ENCODE measurements at regions not wholly inside any gene's neighbourhood (a gene's known extent, or its start where the extent isn't known, plus 50 kb on each side); places are given as distances from the start of the nearest gene placed in this dataset.

DNA sequence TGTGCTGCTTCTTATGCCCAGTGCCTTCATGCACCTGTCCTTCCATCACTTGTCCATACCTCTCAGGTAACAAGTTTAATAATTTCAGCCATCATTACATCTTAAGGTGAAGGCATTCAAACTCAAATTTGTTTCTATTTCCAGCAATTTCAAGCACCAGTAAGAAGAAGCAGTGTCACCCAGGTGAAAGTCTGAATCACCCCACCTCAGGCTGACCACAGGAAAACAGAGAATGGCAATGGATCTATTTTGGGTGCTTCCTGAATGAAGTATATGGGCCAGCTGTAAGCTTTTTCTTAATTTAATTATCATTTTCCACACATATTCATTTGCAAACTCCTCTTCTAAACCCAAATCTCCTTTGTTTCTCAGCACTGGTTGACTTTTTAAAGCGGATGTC lies 372.7 kb upstream of the SOX11 start:
- Mint-ChIP-seq H3K4me3 (ENCODE audit: unreplicated experiment) (no peak overlapping the region), H3K27me3 (ENCODE audit: unreplicated experiment) (peaks cover 2% of the 10 kb centered on the region), H3K36me3 (ENCODE audit: unreplicated experiment) (no peaks in the 10 kb centered on the region), H3K4me1 (ENCODE audit: unreplicated experiment) (no peaks in the 10 kb centered on the region), H3K9me3 (ENCODE audit: unreplicated experiment) (no peaks in the 10 kb centered on the region), H3K27ac (ENCODE audit: unreplicated experiment) (no peak overlapping the region)
- TF ChIP-seq, protein P1, sequence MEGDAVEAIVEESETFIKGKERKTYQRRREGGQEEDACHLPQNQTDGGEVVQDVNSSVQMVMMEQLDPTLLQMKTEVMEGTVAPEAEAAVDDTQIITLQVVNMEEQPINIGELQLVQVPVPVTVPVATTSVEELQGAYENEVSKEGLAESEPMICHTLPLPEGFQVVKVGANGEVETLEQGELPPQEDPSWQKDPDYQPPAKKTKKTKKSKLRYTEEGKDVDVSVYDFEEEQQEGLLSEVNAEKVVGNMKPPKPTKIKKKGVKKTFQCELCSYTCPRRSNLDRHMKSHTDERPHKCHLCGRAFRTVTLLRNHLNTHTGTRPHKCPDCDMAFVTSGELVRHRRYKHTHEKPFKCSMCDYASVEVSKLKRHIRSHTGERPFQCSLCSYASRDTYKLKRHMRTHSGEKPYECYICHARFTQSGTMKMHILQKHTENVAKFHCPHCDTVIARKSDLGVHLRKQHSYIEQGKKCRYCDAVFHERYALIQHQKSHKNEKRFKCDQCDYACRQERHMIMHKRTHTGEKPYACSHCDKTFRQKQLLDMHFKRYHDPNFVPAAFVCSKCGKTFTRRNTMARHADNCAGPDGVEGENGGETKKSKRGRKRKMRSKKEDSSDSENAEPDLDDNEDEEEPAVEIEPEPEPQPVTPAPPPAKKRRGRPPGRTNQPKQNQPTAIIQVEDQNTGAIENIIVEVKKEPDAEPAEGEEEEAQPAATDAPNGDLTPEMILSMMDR (IDR thresholded peaks at IDR 0.05), result no peak
- no peak for DNase-seq (ENCODE audit: extremely low spot score, unreplicated experiment)

DNA sequence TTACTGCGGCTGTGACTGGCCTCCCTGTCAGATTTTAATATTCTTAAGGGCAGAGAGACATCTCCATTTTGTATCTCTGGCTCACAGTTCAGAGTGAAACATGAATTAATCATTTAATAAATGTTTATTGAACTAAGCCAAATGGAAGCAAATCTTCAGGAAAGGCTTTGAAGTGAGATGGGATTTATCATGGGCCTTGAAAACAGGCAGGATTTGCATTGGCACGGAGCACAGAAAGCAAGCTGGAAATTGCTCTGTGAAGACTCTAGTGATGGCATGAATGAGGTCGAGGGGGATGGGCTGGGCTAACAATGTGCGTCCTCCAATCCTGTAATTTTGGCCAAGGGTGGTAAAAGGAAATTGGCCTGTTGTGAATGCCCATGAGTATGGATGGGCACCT lies 369.8 kb upstream of the SOX11 start:
- DNase-seq (ENCODE audit: extremely low spot score, unreplicated experiment), result no peak
- Mint-ChIP-seq H3K36me3 (ENCODE audit: unreplicated experiment) (no peaks in the 10 kb centered on the region), H3K4me3 (ENCODE audit: unreplicated experiment) (no peak overlapping the region), H3K27me3 (ENCODE audit: unreplicated experiment) (peaks cover 2% of the 10 kb centered on the region), H3K27ac (ENCODE audit: unreplicated experiment) (no peak overlapping the region), H3K9me3 (ENCODE audit: unreplicated experiment) (peaks cover 5% of the 10 kb centered on the region), H3K4me1 (ENCODE audit: unreplicated experiment) (no peaks in the 10 kb centered on the region)
- TF ChIP-seq, protein P1 (IDR thresholded peaks at IDR 0.05), result no peak

DNA sequence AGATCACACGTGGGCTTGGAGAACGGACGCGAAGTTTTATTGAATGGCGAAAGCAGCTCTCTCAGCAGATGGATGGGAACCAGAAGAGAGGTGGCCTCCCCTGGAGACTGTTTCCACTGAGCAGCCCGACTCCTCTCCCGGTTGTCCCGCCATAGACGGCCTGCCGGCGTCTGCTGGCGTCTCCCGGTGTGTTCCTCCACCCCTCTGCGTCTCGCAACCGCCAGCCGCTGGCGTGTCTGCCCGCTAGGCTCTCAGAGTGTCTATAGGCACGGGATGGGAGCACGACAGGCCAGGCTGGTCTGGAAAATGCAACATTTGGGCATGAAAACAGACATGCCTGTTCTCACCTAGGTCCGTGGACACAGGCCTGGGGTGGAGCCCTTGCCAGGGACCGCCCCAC lies 366.7 kb upstream of the SOX11 start:
- Mint-ChIP-seq H3K4me3 (ENCODE audit: unreplicated experiment) (no peak overlapping the region), H3K27me3 (ENCODE audit: unreplicated experiment) (no peaks in the 10 kb centered on the region), H3K4me1 (ENCODE audit: unreplicated experiment) (no peaks in the 10 kb centered on the region), H3K36me3 (ENCODE audit: unreplicated experiment) (no peaks in the 10 kb centered on the region), H3K27ac (ENCODE audit: unreplicated experiment) (no peak overlapping the region), H3K9me3 (ENCODE audit: unreplicated experiment) (peaks cover 5% of the 10 kb centered on the region)
- DNase-seq (ENCODE audit: extremely low spot score, unreplicated experiment), result no peak
- TF ChIP-seq, protein P1 (IDR thresholded peaks at IDR 0.05), result no peak

DNA sequence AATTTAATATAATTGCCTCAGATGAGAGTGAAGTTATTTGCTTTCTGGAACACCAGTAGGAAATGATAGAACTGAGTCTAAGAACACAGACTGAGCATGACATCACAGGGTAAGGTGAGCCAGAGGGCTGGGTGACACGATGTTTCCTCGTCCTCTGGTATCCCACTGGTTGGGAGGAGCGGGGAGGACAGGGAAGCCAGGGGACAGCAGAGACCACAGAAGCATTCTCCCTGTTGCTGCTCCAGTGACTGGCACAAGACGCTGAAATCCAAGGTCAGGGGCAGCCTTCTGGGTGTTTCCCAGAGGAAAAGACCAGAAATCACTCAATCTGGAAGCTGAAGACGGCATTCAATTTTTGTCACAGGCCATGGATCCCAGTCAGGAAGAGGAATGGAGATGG lies 363.4 kb upstream of the SOX11 start:
- H3K4me1 Mint-ChIP-seq (ENCODE audit: unreplicated experiment), result no peaks in the 10 kb centered on the region
- no peak overlapping the region for H3K27ac Mint-ChIP-seq (ENCODE audit: unreplicated experiment)
- peaks cover 5% of the 10 kb centered on the region for H3K9me3 Mint-ChIP-seq (ENCODE audit: unreplicated experiment)
- DNase-seq (ENCODE audit: extremely low spot score, unreplicated experiment), result no peak
- TF ChIP-seq, protein P1 (IDR thresholded peaks at IDR 0.05), result no peak
- no peaks in the 10 kb centered on the region for H3K27me3 Mint-ChIP-seq (ENCODE audit: unreplicated experiment)
- H3K4me3 Mint-ChIP-seq (ENCODE audit: unreplicated experiment), result no peak overlapping the region
- H3K36me3 Mint-ChIP-seq (ENCODE audit: unreplicated experiment), result no peaks in the 10 kb centered on the region

DNA sequence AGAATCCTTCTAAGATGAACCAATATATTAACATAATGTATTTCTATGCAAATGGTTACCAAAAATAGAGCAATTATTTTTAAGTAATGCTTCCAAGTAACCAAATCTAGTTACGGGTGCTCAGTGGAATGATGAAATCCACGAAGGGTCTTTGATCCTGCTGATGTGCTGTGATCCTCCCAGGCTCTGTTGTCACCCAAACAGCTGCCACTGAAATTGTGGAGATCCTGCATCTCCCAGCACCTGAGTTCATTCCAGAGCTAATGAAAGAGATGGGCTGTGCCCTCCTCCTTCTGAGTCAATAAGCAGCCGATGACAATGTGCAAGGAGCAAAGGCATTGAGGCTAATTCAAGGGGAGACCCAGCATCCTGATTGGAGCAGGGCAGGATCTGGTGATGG lies 362.4 kb upstream of the SOX11 start:
- DNase-seq (ENCODE audit: extremely low spot score, unreplicated experiment), result no peak
- peaks cover 3% of the 10 kb centered on the region for H3K9me3 Mint-ChIP-seq (ENCODE audit: unreplicated experiment)
- H3K4me3 Mint-ChIP-seq (ENCODE audit: unreplicated experiment), result no peak overlapping the region
- TF ChIP-seq, protein P1 (IDR thresholded peaks at IDR 0.05), result no peak
- no peaks in the 10 kb centered on the region for H3K36me3 Mint-ChIP-seq (ENCODE audit: unreplicated experiment)
- H3K4me1 Mint-ChIP-seq (ENCODE audit: unreplicated experiment), result no peaks in the 10 kb centered on the region
- peaks cover 4% of the 10 kb centered on the region for H3K27me3 Mint-ChIP-seq (ENCODE audit: unreplicated experiment)
- H3K27ac Mint-ChIP-seq (ENCODE audit: unreplicated experiment), result no peak overlapping the region

Data from osteocyte (in vitro differentiated cells).